ENCODE measurements at regions not wholly inside any gene's neighbourhood (a gene's known extent, or its start where the extent isn't known, plus 50 kb on each side); places are given as distances from the start of the nearest gene placed in this dataset.
"Not testable (repeated sequence)": the region's sequence is repeated elsewhere in the genome, so short reads cannot be mapped to it uniquely, and the experiment has no call there.

GRCh38 chr1:120534361-120535047, 119.7 kb downstream of the NBPF8 start:
- H3K4me1 Mint-ChIP-seq; H3K9me3 Mint-ChIP-seq; DNase-seq (ENCODE audit: low spot score in 2 of 2): not testable (repeated sequence)
- Mint-ChIP-seq H3K27ac (peak overlapping the region; percentile 95), H3K4me3 (peak overlapping the region; percentile 56), H3K36me3 (peaks cover 15% of the 10 kb centered on the region)
- ATAC-seq, result peak; percentile 90

- ATAC-seq, result peak; percentile 77
- Mint-ChIP-seq H3K27ac (peak overlapping the region; percentile 95), H3K4me3 (peak overlapping the region; percentile 56), H3K36me3 (peaks cover 15% of the 10 kb centered on the region)
- H3K9me3 Mint-ChIP-seq; DNase-seq (ENCODE audit: low spot score in 2 of 2); H3K4me1 Mint-ChIP-seq: not testable (repeated sequence)
These were observed 120.2 kb downstream of the NBPF8 start for GRCh38 chr1:120535052-120535451.

- not testable (repeated sequence) for DNase-seq (ENCODE audit: low spot score in 2 of 2); H3K36me3 Mint-ChIP-seq; H3K9me3 Mint-ChIP-seq; H3K27ac Mint-ChIP-seq; H3K4me3 Mint-ChIP-seq; H3K4me1 Mint-ChIP-seq
- ATAC-seq, result peak; percentile 75
These were observed 126.6 kb downstream of the NBPF8 start for GRCh38 chr1:120541394-120541793.

- H3K4me3 Mint-ChIP-seq; H3K27ac Mint-ChIP-seq; ATAC-seq; H3K4me1 Mint-ChIP-seq; DNase-seq (ENCODE audit: low spot score in 2 of 2); H3K9me3 Mint-ChIP-seq: not testable (repeated sequence)
- H3K36me3 Mint-ChIP-seq, result peaks cover 17% of the 10 kb centered on the region
These were observed 127.5 kb downstream of the NBPF8 start for GRCh38 chr1:120542365-120542764.

GRCh38 chr1:120542940-120543339, 128.1 kb downstream of the NBPF8 start:
- H3K36me3 Mint-ChIP-seq, result peaks cover 22% of the 10 kb centered on the region
- not testable (repeated sequence) for H3K9me3 Mint-ChIP-seq; H3K4me1 Mint-ChIP-seq; H3K27ac Mint-ChIP-seq; H3K4me3 Mint-ChIP-seq; DNase-seq (ENCODE audit: low spot score in 2 of 2); ATAC-seq

GRCh38 chr1:120544434-120544833, 129.6 kb downstream of the NBPF8 start:
- H3K9me3 Mint-ChIP-seq, H3K4me3 Mint-ChIP-seq, H3K4me1 Mint-ChIP-seq, H3K27ac Mint-ChIP-seq: not testable (repeated sequence)
- peak; percentile 74 to 97 for DNase-seq (ENCODE audit: low spot score in 2 of 2)
- peaks cover 24% of the 10 kb centered on the region for H3K36me3 Mint-ChIP-seq
- ATAC-seq, result peak; percentile 87

- ATAC-seq; H3K4me1 Mint-ChIP-seq; H3K27ac Mint-ChIP-seq; H3K4me3 Mint-ChIP-seq; DNase-seq (ENCODE audit: low spot score in 2 of 2); H3K9me3 Mint-ChIP-seq: not testable (repeated sequence)
- peaks cover 22% of the 10 kb centered on the region for H3K36me3 Mint-ChIP-seq
These were observed 135.5 kb downstream of the NBPF8 start for GRCh38 chr1:120550335-120550734.

GRCh38 chr1:120552190-120552589, 137.4 kb downstream of the NBPF8 start:
- H3K4me1 Mint-ChIP-seq; ATAC-seq; DNase-seq (ENCODE audit: low spot score in 2 of 2); H3K27ac Mint-ChIP-seq; H3K9me3 Mint-ChIP-seq: not testable (repeated sequence)
- peak overlapping the region; percentile 43 for H3K4me3 Mint-ChIP-seq
- H3K36me3 Mint-ChIP-seq, result peaks cover 15% of the 10 kb centered on the region

- H3K27ac Mint-ChIP-seq, H3K4me1 Mint-ChIP-seq, H3K9me3 Mint-ChIP-seq, H3K36me3 Mint-ChIP-seq: not testable (repeated sequence)
- ATAC-seq (peak; percentile 6), DNase-seq (ENCODE audit: low spot score in 2 of 2) (peak in 1 of 2 donors; percentile 52)
- peak overlapping the region; percentile 70 for H3K4me3 Mint-ChIP-seq
These were observed 142.9 kb downstream of the NBPF8 start for GRCh38 chr1:120557605-120558302.

- H3K27ac Mint-ChIP-seq, H3K9me3 Mint-ChIP-seq, H3K4me1 Mint-ChIP-seq, H3K36me3 Mint-ChIP-seq: not testable (repeated sequence)
- ATAC-seq, result peak; percentile 84
- peak; percentile 30 to 85 for DNase-seq (ENCODE audit: low spot score in 2 of 2)
- peak overlapping the region; percentile 70 for H3K4me3 Mint-ChIP-seq
These were observed 143.6 kb downstream of the NBPF8 start for GRCh38 chr1:120558303-120559060.

- H3K4me1 Mint-ChIP-seq; H3K36me3 Mint-ChIP-seq; ATAC-seq; H3K9me3 Mint-ChIP-seq; H3K4me3 Mint-ChIP-seq; DNase-seq (ENCODE audit: low spot score in 2 of 2); H3K27ac Mint-ChIP-seq: not testable (repeated sequence)
These were observed 146.9 kb downstream of the NBPF8 start for GRCh38 chr1:120561767-120562166.

- not testable (repeated sequence) for DNase-seq (ENCODE audit: low spot score in 2 of 2); H3K27ac Mint-ChIP-seq; H3K4me1 Mint-ChIP-seq; H3K36me3 Mint-ChIP-seq; ATAC-seq; H3K4me3 Mint-ChIP-seq; H3K9me3 Mint-ChIP-seq
These were observed 150.6 kb downstream of the NBPF8 start for GRCh38 chr1:120565396-120565795.

- H3K4me1 Mint-ChIP-seq; H3K9me3 Mint-ChIP-seq; H3K36me3 Mint-ChIP-seq; ATAC-seq; DNase-seq (ENCODE audit: low spot score in 2 of 2); H3K27ac Mint-ChIP-seq; H3K4me3 Mint-ChIP-seq: not testable (repeated sequence)
These were observed 152.8 kb downstream of the NBPF8 start for GRCh38 chr1:120567620-120568019.

- not testable (repeated sequence) for H3K4me3 Mint-ChIP-seq; DNase-seq (ENCODE audit: low spot score in 2 of 2); H3K36me3 Mint-ChIP-seq; H3K27ac Mint-ChIP-seq; H3K4me1 Mint-ChIP-seq; H3K9me3 Mint-ChIP-seq; ATAC-seq
These were observed 148.5 kb upstream of the NBPF26 start for GRCh38 chr1:120575201-120575600.

- H3K9me3 Mint-ChIP-seq; H3K4me1 Mint-ChIP-seq; DNase-seq (ENCODE audit: low spot score in 2 of 2); H3K36me3 Mint-ChIP-seq; ATAC-seq; H3K4me3 Mint-ChIP-seq; H3K27ac Mint-ChIP-seq: not testable (repeated sequence)
These were observed 141.6 kb upstream of the NBPF26 start for GRCh38 chr1:120582135-120582534.

Measured in stimulated activated effector memory CD8-positive, alpha-beta T cell treated with anti-CD3 and anti-CD28 coated beads, Interleukin-12 subunit alpha, Interleukin-12 subunit beta, amount 100 ng/mL, for 72 hours (primary cell).